ENCODE measurements at regions not wholly inside any gene's neighbourhood (a gene's known extent, or its start where the extent isn't known, plus 50 kb on each side); places are given as distances from the start of the nearest gene placed in this dataset.

DNA sequence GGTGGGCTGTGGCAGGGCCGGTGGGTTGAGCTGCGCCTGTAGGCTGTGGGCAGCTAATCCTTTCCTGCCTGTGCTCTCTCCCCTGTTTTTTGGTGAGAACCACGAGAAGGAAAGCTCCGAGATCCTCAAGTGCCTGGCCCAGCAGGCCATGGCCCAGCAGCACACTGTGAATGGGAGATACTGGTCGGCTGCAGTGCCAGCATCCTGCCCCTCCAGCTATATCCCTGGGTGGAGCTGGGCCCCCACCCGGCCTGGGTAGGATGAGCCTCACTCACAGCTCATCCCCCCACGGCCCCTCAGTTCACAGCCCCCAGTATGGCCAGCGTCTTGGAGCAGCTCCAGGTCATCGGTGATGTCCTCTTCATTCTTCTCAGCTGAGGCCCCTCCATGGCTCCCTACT is 164.4 kb upstream of the ZNF267 start (continued):
- no peak for TF ChIP-seq ZNF462 (CRISPR knock-in tag; IDR thresholded peaks at IDR 0.05)
- no peak for TF ChIP-seq EZH2phosphoT487 (IDR thresholded peaks at IDR 0.05; ENCODE audit: unreplicated experiment)
- no peak for TF ChIP-seq STAT1 (IDR thresholded peaks at IDR 0.05; ENCODE audit: unreplicated experiment)
- TF ChIP-seq POLR2AphosphoS5 (IDR thresholded peaks at IDR 0.05; ENCODE audit: low read depth): no peak
- no peak for TF ChIP-seq JUNB (IDR thresholded peaks at IDR 0.05; ENCODE audit: unreplicated experiment)
- TF ChIP-seq, protein P1, sequence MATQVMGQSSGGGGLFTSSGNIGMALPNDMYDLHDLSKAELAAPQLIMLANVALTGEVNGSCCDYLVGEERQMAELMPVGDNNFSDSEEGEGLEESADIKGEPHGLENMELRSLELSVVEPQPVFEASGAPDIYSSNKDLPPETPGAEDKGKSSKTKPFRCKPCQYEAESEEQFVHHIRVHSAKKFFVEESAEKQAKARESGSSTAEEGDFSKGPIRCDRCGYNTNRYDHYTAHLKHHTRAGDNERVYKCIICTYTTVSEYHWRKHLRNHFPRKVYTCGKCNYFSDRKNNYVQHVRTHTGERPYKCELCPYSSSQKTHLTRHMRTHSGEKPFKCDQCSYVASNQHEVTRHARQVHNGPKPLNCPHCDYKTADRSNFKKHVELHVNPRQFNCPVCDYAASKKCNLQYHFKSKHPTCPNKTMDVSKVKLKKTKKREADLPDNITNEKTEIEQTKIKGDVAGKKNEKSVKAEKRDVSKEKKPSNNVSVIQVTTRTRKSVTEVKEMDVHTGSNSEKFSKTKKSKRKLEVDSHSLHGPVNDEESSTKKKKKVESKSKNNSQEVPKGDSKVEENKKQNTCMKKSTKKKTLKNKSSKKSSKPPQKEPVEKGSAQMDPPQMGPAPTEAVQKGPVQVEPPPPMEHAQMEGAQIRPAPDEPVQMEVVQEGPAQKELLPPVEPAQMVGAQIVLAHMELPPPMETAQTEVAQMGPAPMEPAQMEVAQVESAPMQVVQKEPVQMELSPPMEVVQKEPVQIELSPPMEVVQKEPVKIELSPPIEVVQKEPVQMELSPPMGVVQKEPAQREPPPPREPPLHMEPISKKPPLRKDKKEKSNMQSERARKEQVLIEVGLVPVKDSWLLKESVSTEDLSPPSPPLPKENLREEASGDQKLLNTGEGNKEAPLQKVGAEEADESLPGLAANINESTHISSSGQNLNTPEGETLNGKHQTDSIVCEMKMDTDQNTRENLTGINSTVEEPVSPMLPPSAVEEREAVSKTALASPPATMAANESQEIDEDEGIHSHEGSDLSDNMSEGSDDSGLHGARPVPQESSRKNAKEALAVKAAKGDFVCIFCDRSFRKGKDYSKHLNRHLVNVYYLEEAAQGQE (IDR thresholded peaks at IDR 0.05; ENCODE audit: unreplicated experiment): no peak
- no peak for TF ChIP-seq NANOG (IDR thresholded peaks at IDR 0.05; ENCODE audit: borderline replicate concordance)
- TF ChIP-seq EZH2 (IDR thresholded peaks at IDR 0.05; ENCODE audit: low read depth, unreplicated experiment): no peak
- no peak for TF ChIP-seq ETS1 (IDR thresholded peaks at IDR 0.05)
